K562 (cell line): ENCODE measurements at regions not wholly inside any gene's neighbourhood (a gene's known extent, or its start where the extent isn't known, plus 50 kb on each side); places are given as distances from the start of the nearest gene placed in this dataset.

ENCODE experiments used
- ATAC-seq: fragments of 200-7000 bp; cut with Tn5 transposase; 3 replicates; pipeline ENCODE4 v1.9.1; 2020; ENCODE audit warnings: moderate library complexity
- BruUV-seq: library from RNA; stranded (reverse); fragments of 400-500 nt; replicated peaks from 2 replicates; lab custom pipeline; 2021; lab: Mats Ljungman, UMichigan
- CTCF ChIA-PET: fragments of 300-600 bp; formaldehyde crosslinking; extraction: SDS; loops from one replicate; lab custom pipeline; 2021; ENCODE audit warnings: low intra/inter-chr PET ratio; lab: Yijun Ruan, JAX
- POLR2A ChIA-PET: fragments of 300-600, 350-650 bp; sonication (Branson Sonifier 250); formaldehyde crosslinking; extraction: SDS; loops from one replicate; lab custom pipeline; 2021; ENCODE audit warnings: antibody characterized with exemption, inconsistent platforms; lab: Yijun Ruan, JAX
- DNase-seq, 4 experiments: peaks; one replicate each; pipeline versions ENCODE4 v3.0.0 to v3.0.0-alpha.2; 2011 to 2018; ENCODE audit warnings: low spot score in 3 of 4, mixed read lengths in 3 of 4; ENCODE audit errors: extremely low read depth in 1 of 4
- FAIRE-seq: peaks from 2 replicates; lab custom pipeline; 2011; peaks lifted over from hg19 to GRCh38; lab: Jason Lieb, UNC
- H2AFZ ChIP-seq: 2 replicates; pipeline ENCODE4 v1.6.0; 2011; ENCODE audit warnings: low read depth, low read length, control low read depth, inconsistent platforms
- H3K27ac ChIP-seq: fragments of 200-600 bp; 3 replicates; pipeline ENCODE4 v1.8.0; 2011; ENCODE audit warnings: low read depth, mild to moderate bottlenecking, control low read depth, inconsistent platforms, low read length, moderate library complexity, mixed read lengths; ENCODE audit errors: extremely low read depth
- H3K27me3 ChIP-seq, 2 experiments: fragments of 300-600 bp in 1 of 2; 2 replicates in 1 of 2; 3 replicates in 1 of 2; pipeline versions ENCODE4 v1.6.0 to v1.8.0; 2011; ENCODE audit warnings: inconsistent platforms in 2 of 2, low read length in 2 of 2, mild to moderate bottlenecking in 1 of 2, mixed read lengths in 1 of 2, moderate library complexity in 1 of 2; ENCODE audit not compliant: control insufficient read depth in 2 of 2, insufficient read depth in 2 of 2
- H3K36me3 ChIP-seq: fragments of 300-600 bp; 3 replicates; pipeline ENCODE4 v1.8.0; 2011; ENCODE audit warnings: mild to moderate bottlenecking, low read length, inconsistent platforms; ENCODE audit not compliant: control insufficient read depth, insufficient read depth
- H3K4me1 ChIP-seq, 2 experiments: fragments of 200-600 bp in 1 of 2; replicated peaks in 1 of 2; 2 replicates in 1 of 2; 3 replicates in 1 of 2; pipeline versions ENCODE4 v1.5.1 to v1.8.0; 2011; ENCODE audit warnings: inconsistent platforms in 2 of 2, low read length in 2 of 2, mild to moderate bottlenecking in 1 of 2, mixed read lengths in 1 of 2, moderate library complexity in 1 of 2; ENCODE audit not compliant: control insufficient read depth in 2 of 2, insufficient read depth in 2 of 2
- H3K4me2 ChIP-seq: 2 replicates; pipeline ENCODE4 v1.6.1; 2011; ENCODE audit warnings: low read length, control low read depth, inconsistent platforms, mixed read lengths; ENCODE audit not compliant: insufficient read depth
- H3K4me3 ChIP-seq: fragments of 200-600 bp; sonication (generic), shearing (Covaris generic); 2 replicates; pipeline ENCODE4 v1.5.1; 2016; ENCODE audit warnings: control low read depth, inconsistent platforms
- H3K79me2 ChIP-seq: fragments of 200-600 bp; 3 replicates; pipeline ENCODE4 v1.8.0; 2011; ENCODE audit warnings: low read length, inconsistent platforms; ENCODE audit not compliant: control insufficient read depth, insufficient read depth
- H3K9ac ChIP-seq, 2 experiments: 2 replicates each; pipeline versions ENCODE4 v1.6.0 to v1.6.1; 2011; ENCODE audit warnings: low read depth in 2 of 2, low read length in 2 of 2, control low read depth in 1 of 2, inconsistent platforms in 1 of 2, mild to moderate bottlenecking in 1 of 2, mixed read lengths in 1 of 2; ENCODE audit not compliant: insufficient read depth in 1 of 2
- H3K9me1 ChIP-seq: one replicate; pipeline ENCODE4 v1.6.0; 2011; ENCODE audit warnings: inconsistent platforms, mild to moderate bottlenecking, low read length, moderate library complexity; ENCODE audit not compliant: control insufficient read depth, insufficient read depth
- H3K9me3 ChIP-seq: replicated peaks from 2 replicates; pipeline ENCODE4 v1.5.1; 2011; ENCODE audit warnings: low read depth, low read length, inconsistent platforms; ENCODE audit not compliant: control insufficient read depth, insufficient read depth
- H4K20me1 ChIP-seq: replicated peaks from 2 replicates; pipeline ENCODE4 v1.6.1; 2011; ENCODE audit warnings: low read length, inconsistent platforms, mixed read lengths; ENCODE audit not compliant: control insufficient read depth, insufficient read depth
- KLF10 ChIP-seq: fragments of 250-450 bp; sonication (Bioruptor Pico); IDR thresholded peaks from 2 replicates; pipeline ENCODE4 v1.6.1; 2021; ENCODE audit warnings: matching md5 sums
- RFX7 ChIP-seq: fragments of 250-450 bp; sonication (Bioruptor Pico); IDR thresholded peaks from 2 replicates; pipeline ENCODE4 v1.5.1; 2021; ENCODE audit warnings: mild to moderate bottlenecking
- SNIP1 ChIP-seq: fragments of 450-650 bp; IDR thresholded peaks from 2 replicates; pipeline ENCODE4 v1.7.1; 2017; ENCODE audit warnings: low read depth, mild to moderate bottlenecking
- WGBS: fragments of 100-300 bp; shearing (Covaris generic); methylation state at CpG from one replicate; pipeline ENCODE4 v1.1.6; 2016; ENCODE audit warnings: low coverage, mixed read lengths; ENCODE audit not compliant: insufficient coverage; ENCODE audit errors: missing lambda C conversion rate; 5-methylcytosine and 5-hydroxymethylcytosine counted together
- in situ Hi-C: fragments of 300-500 bp; cut with MboI; formaldehyde crosslinking; loops from 4 replicates; pipeline ENCODE4 v1.15.0; 2018; ENCODE audit warnings: inconsistent platforms, mixed read lengths
- intact Hi-C: fragments of 100-400 bp; cut with micrococcal nuclease; formaldehyde crosslinking; loops from 2 replicates; pipeline ENCODE4 v1.14.2; 2022
- TF ChIP-seq, protein P1 (sequence below): fragments of 250-450 bp; sonication (Bioruptor Pico); IDR thresholded peaks from 2 replicates; pipeline ENCODE4 v1.8.0; 2021; ENCODE audit warnings: moderate library complexity, mild to moderate bottlenecking, inconsistent platforms
- TF ChIP-seq, protein P2 (sequence below): fragments of 450-650 bp; IDR thresholded peaks from 2 replicates; pipeline ENCODE4 v1.6.1; 2018; ENCODE audit warnings: mild to moderate bottlenecking, low read depth; ENCODE audit not compliant: partially characterized antibody

DNA sequence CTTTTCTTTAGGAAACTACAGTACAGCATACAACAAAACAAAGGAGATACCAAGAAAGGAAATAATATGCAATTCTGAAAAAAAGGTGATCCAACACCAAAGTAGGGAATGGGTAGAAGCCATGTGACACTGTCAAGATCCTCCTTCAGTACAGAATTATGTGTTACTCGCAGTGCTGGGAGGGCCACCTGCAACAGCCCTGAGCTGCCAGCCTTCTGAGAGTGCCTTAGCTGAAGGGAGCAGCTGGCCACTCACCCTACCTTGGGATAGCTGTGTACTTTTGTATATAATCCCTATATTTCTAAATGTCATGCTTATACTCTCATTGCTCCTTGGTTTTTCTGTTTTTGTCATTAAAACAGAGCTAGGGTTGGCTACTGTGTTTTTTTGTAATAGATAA, 1518.2 kb upstream of the PCDH20 start:
- WGBS, result 0% methylated on average over 1 of the region's 1 CpG
- H3K4me3 ChIP-seq, result no peak overlapping the region
- intact Hi-C loops, result no loop called here

More for the DNA sequence above, 1518.2 kb upstream of the PCDH20 start:
- Histone ChIP-seq H3K27me3 (no peaks in the 10 kb centered on the region), H3K4me1 (no peaks in the 10 kb centered on the region), H2AFZ (no peak overlapping the region), H3K9me1 (no peaks in the 10 kb centered on the region), H3K36me3 (no peaks in the 10 kb centered on the region), H3K27ac (no peak overlapping the region), H3K9ac (no peak overlapping the region), H4K20me1 (no peaks in the 10 kb centered on the region), H3K4me2 (no peak overlapping the region), H3K79me2 (no peaks in the 10 kb centered on the region), H3K9me3 (no peaks in the 10 kb centered on the region)
- BruUV-seq, result no TSS peak
- DNase-seq (no peak), FAIRE-seq (no peak), ATAC-seq (no peak)
- ChIA-PET POLR2A (no interaction called here), CTCF (no interaction called here)
- in situ Hi-C loops, result no loop called here
- TF ChIP-seq, protein P1, sequence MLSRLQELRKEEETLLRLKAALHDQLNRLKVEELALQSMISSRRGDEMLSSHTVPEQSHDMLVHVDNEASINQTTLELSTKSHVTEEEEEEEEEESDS (CRISPR knock-in tag), result no peak
- TF ChIP-seq, protein P2, sequence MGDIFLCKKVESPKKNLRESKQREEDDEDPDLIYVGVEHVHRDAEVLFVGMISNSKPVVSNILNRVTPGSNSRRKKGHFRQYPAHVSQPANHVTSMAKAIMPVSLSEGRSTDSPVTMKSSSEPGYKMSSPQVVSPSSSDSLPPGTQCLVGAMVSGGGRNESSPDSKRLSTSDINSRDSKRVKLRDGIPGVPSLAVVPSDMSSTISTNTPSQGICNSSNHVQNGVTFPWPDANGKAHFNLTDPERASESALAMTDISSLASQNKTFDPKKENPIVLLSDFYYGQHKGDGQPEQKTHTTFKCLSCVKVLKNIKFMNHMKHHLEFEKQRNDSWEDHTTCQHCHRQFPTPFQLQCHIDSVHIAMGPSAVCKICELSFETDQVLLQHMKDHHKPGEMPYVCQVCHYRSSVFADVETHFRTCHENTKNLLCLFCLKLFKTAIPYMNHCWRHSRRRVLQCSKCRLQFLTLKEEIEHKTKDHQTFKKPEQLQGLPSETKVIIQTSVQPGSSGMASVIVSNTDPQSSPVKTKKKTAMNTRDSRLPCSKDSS, result no peak
- TF ChIP-seq KLF10 (CRISPR knock-in tag), result no peak
- TF ChIP-seq RFX7, result no peak
- no peak for TF ChIP-seq SNIP1
